IMR-90 (cell line): ENCODE measurements at regions not wholly inside any gene's neighbourhood (a gene's known extent, or its start where the extent isn't known, plus 50 kb on each side); places are given as distances from the start of the nearest gene placed in this dataset.

Source experiments
- ATAC-seq: fragments of 200-7000 bp; cut with Tn5 transposase; 2 replicates; pipeline ENCODE4 v1.9.1; 2020; ENCODE audit warnings: low read depth, mild to moderate bottlenecking, moderate library complexity
- BruUV-seq: library from RNA; stranded (reverse); fragments of 400-500 nt; replicated peaks from 2 replicates; lab custom pipeline; 2021; lab: Mats Ljungman, UMichigan
- CTCF ChIA-PET: fragments of 300-600 bp; formaldehyde crosslinking; extraction: SDS; loops from one replicate; lab custom pipeline; 2021; ENCODE audit warnings: antibody characterized with exemption; lab: Yijun Ruan, JAX
- POLR2A ChIA-PET: fragments of 300-600 bp; sonication (Branson Sonifier 250); formaldehyde crosslinking; loops from one replicate; lab custom pipeline; 2022; ENCODE audit warnings: antibody characterized with exemption; ENCODE audit not compliant: unreplicated experiment; lab: Charles Lee
- DNase-seq: peaks from one replicate; pipeline ENCODE4 v3.0.0; 2013
- H2AFZ ChIP-seq: replicated peaks from 2 replicates; pipeline ENCODE3; 2013; ENCODE audit warnings: low read length, mild to moderate bottlenecking; ENCODE audit not compliant: poor library complexity
- H2AK5ac ChIP-seq: 2 replicates; pipeline ENCODE4 v1.6.1; 2013; ENCODE audit warnings: low read depth, low read length, inconsistent platforms
- H2AK9ac ChIP-seq: replicated peaks from 2 replicates; pipeline ENCODE3; 2013; ENCODE audit warnings: mild to moderate bottlenecking, low read depth, low read length, moderate library complexity; ENCODE audit not compliant: poor library complexity
- H2BK120ac ChIP-seq: 2 replicates; pipeline ENCODE4 v1.6.1; 2013; ENCODE audit warnings: low read depth, low read length, inconsistent platforms
- H2BK15ac ChIP-seq: 3 replicates; pipeline ENCODE4 v1.6.1; 2013; ENCODE audit warnings: low read depth, low read length, inconsistent platforms
- H2BK20ac ChIP-seq: 2 replicates; pipeline ENCODE4 v1.6.1; 2013; ENCODE audit warnings: low read depth, mild to moderate bottlenecking, inconsistent platforms, low read length, moderate library complexity
- H2BK5ac ChIP-seq: 2 replicates; pipeline ENCODE4 v1.6.1; 2013; ENCODE audit warnings: mild to moderate bottlenecking, low read depth, low read length, inconsistent platforms; ENCODE audit not compliant: poor library complexity, severe bottlenecking
- H3K14ac ChIP-seq: replicated peaks from 2 replicates; pipeline ENCODE4 v1.6.1; 2013; ENCODE audit warnings: low read depth, low read length, inconsistent platforms
- H3K18ac ChIP-seq: 2 replicates; pipeline ENCODE4 v1.6.1; 2013; ENCODE audit warnings: low read depth, low read length, control low read depth
- H3K23ac ChIP-seq: 2 replicates; pipeline ENCODE4 v1.6.1; 2013; ENCODE audit warnings: low read depth, low read length, inconsistent platforms
- H3K27ac ChIP-seq: 2 replicates; pipeline ENCODE4 v1.5.1; 2013; ENCODE audit warnings: mild to moderate bottlenecking, control low read depth, low read length; ENCODE audit not compliant: insufficient read depth
- H3K27me3 ChIP-seq: 2 replicates; pipeline ENCODE4 v1.6.1; 2013; ENCODE audit warnings: low read length; ENCODE audit not compliant: control insufficient read depth, insufficient read depth
- H3K36me3 ChIP-seq: 2 replicates; pipeline ENCODE4 v1.6.1; 2013; ENCODE audit warnings: low read length, mixed read lengths; ENCODE audit not compliant: control insufficient read depth, insufficient read depth
- H3K4ac ChIP-seq: 2 replicates; pipeline ENCODE4 v1.6.1; 2013; ENCODE audit warnings: low read depth, low read length, inconsistent platforms
- H3K4me1 ChIP-seq: 2 replicates; pipeline ENCODE4 v1.6.1; 2013; ENCODE audit warnings: low read length, mixed read lengths; ENCODE audit not compliant: control insufficient read depth, insufficient read depth
- H3K4me2 ChIP-seq: 2 replicates; pipeline ENCODE4 v1.6.1; 2013; ENCODE audit warnings: low read depth, mild to moderate bottlenecking, control low read depth, low read length, moderate library complexity
- H3K4me3 ChIP-seq: 2 replicates; pipeline ENCODE4 v1.5.1; 2013; ENCODE audit warnings: low read depth, mild to moderate bottlenecking, control low read depth, low read length, moderate library complexity; ENCODE audit not compliant: insufficient read depth
- H3K56ac ChIP-seq: 2 replicates; pipeline ENCODE4 v1.6.1; 2013; ENCODE audit warnings: low read length, inconsistent platforms; ENCODE audit not compliant: insufficient read depth; ENCODE audit errors: extremely low read depth
- H3K79me1 ChIP-seq, 2 experiments: 2 replicates each; pipeline ENCODE4 v1.6.1; 2013; ENCODE audit warnings: low read length in 2 of 2, inconsistent platforms in 1 of 2, low read depth in 1 of 2
- H3K9ac ChIP-seq: 2 replicates; pipeline ENCODE4 v1.6.1; 2013; ENCODE audit warnings: low read depth, low read length, control low read depth
- H3K9me1 ChIP-seq: 2 replicates; pipeline ENCODE4 v1.6.1; 2013; ENCODE audit warnings: low read length, inconsistent platforms; ENCODE audit not compliant: insufficient read depth
- H3K9me3 ChIP-seq: 2 replicates; pipeline ENCODE4 v1.6.1; 2013; ENCODE audit warnings: low read length; ENCODE audit not compliant: control insufficient read depth, insufficient read depth
- H4K20me1 ChIP-seq: 2 replicates; pipeline ENCODE4 v1.6.1; 2013; ENCODE audit warnings: low read length, inconsistent platforms; ENCODE audit not compliant: insufficient read depth
- H4K5ac ChIP-seq: 2 replicates; pipeline ENCODE4 v1.6.1; 2013; ENCODE audit warnings: mild to moderate bottlenecking, low read depth, low read length, control low read depth
- H4K8ac ChIP-seq, 2 experiments: 2 replicates each; pipeline ENCODE4 v1.6.1; 2013; ENCODE audit warnings: low read depth in 2 of 2, low read length in 2 of 2, control low read depth in 1 of 2, inconsistent platforms in 1 of 2
- H4K91ac ChIP-seq: 2 replicates; pipeline ENCODE4 v1.6.1; 2013; ENCODE audit warnings: low read depth, low read length, inconsistent platforms; ENCODE audit not compliant: insufficient read depth
- BHLHE40 ChIP-seq: fragments of 150-350 bp; IDR thresholded peaks from 2 replicates; pipeline ENCODE4 v1.6.1; 2016; ENCODE audit warnings: mild to moderate bottlenecking, low read depth, low read length
- CEBPB ChIP-seq: IDR thresholded peaks from 2 replicates; pipeline ENCODE4 v1.6.1; 2012; ENCODE audit warnings: low read depth, low read length, improper control_type of control experiment
- CHD1 ChIP-seq: IDR thresholded peaks from 2 replicates; pipeline ENCODE4 v1.6.1; 2012; ENCODE audit warnings: low read depth, low read length, improper control_type of control experiment
- CTCF ChIP-seq: conservative IDR thresholded peaks from 2 replicates; pipeline ENCODE4 v1.5.1; 2012; ENCODE audit warnings: mild to moderate bottlenecking, low read depth, low read length, improper control_type of control experiment
- ELK1 ChIP-seq: fragments of 150-350 bp; IDR thresholded peaks from 2 replicates; pipeline ENCODE4 v1.6.1; 2016; ENCODE audit warnings: low read depth, mild to moderate bottlenecking, low read length, moderate library complexity, borderline replicate concordance
- FOS ChIP-seq: fragments of 150-350 bp; IDR thresholded peaks from 2 replicates; pipeline ENCODE4 v1.6.1; 2016; ENCODE audit warnings: low read depth, low read length
- MAZ ChIP-seq: IDR thresholded peaks from 2 replicates; pipeline ENCODE4 v1.6.1; 2012; ENCODE audit warnings: low read depth, mild to moderate bottlenecking, low read length, improper control_type of control experiment, moderate library complexity, borderline replicate concordance
- MXI1 ChIP-seq: IDR thresholded peaks from 2 replicates; pipeline ENCODE4 v1.6.1; 2012; ENCODE audit warnings: low read depth, mild to moderate bottlenecking, low read length, moderate library complexity, borderline replicate concordance
- NFE2L2 ChIP-seq: fragments of 150-350 bp; IDR thresholded peaks from 2 replicates; pipeline ENCODE4 v1.6.1; 2016; ENCODE audit warnings: low read depth, mild to moderate bottlenecking, low read length
- RCOR1 ChIP-seq: IDR thresholded peaks from 2 replicates; pipeline ENCODE4 v1.6.1; 2012; ENCODE audit warnings: mild to moderate bottlenecking, low read length, improper control_type of control experiment; ENCODE audit not compliant: insufficient replicate concordance
- RFX5 ChIP-seq: IDR thresholded peaks from 2 replicates; pipeline ENCODE4 v1.8.0; 2012; ENCODE audit warnings: low read depth, mild to moderate bottlenecking, low read length, moderate library complexity
- WGBS, 2 experiments: methylation state at CpG; one replicate each; pipeline versions ENCODE4 v1.1.5 to v1.1.7; 2013; ENCODE audit warnings: missing lambda C conversion rate in 2 of 2; ENCODE audit not compliant: insufficient read length in 1 of 2; ENCODE audit errors: extremely low coverage in 2 of 2; 5-methylcytosine and 5-hydroxymethylcytosine counted together
- dilution Hi-C: fragments of 300-500 bp; cut with HindIII; formaldehyde crosslinking; loops from one replicate; pipeline ENCODE4 v1.14.3; 2018; ENCODE audit warnings: low sequenced_read_pairs; ENCODE audit not compliant: unreplicated experiment
- in situ Hi-C: fragments of 300-500 bp; cut with MboI; formaldehyde crosslinking; loops from 3 replicates; pipeline ENCODE4 v1.14.3; 2019; ENCODE audit warnings: low sequenced_read_pairs, inconsistent platforms, mixed read lengths
- intact Hi-C: fragments of 100-400 bp; cut with micrococcal nuclease; formaldehyde crosslinking; loops from 2 replicates; pipeline ENCODE4 v1.10.0; 2022

GRCh38 chr18:38494065-38494464 lies 928.5 kb upstream of the CELF4 start:
- Histone ChIP-seq H3K14ac (no peak overlapping the region), H3K36me3 (no peaks in the 10 kb centered on the region), H4K20me1 (no peaks in the 10 kb centered on the region), H3K4ac (no peak overlapping the region), H4K5ac (no peak overlapping the region), H3K56ac (no peak overlapping the region), H2BK20ac (no peak overlapping the region), H2BK15ac (no peak overlapping the region), H3K9me1 (no peaks in the 10 kb centered on the region), H3K9ac (no peak overlapping the region), H3K4me3 (no peak overlapping the region), H4K91ac (no peak overlapping the region), H3K79me1 (no peaks in the 10 kb centered on the region), H4K8ac (no peak overlapping the region), H3K27me3 (no peaks in the 10 kb centered on the region), H3K23ac (no peak overlapping the region), H3K18ac (no peak overlapping the region), H2AK5ac (no peak overlapping the region), H2BK120ac (no peak overlapping the region), H3K9me3 (peaks cover 4% of the 10 kb centered on the region; the same call in 1 of the 2 replicates), H2BK5ac (no peak overlapping the region), H3K27ac (no peak overlapping the region), H3K4me1 (no peaks in the 10 kb centered on the region), H2AK9ac (no peak overlapping the region), H3K4me2 (no peak overlapping the region), H2AFZ (no peak overlapping the region)
- DNase-seq (no peak), ATAC-seq (no peak)
- WGBS, 2 experiments, result 0% methylated on average over 1 of the region's 2 CpGs; no CpG with 5 or more reads in 1 of the 2 experiments
- TF ChIP-seq BHLHE40, result no peak
- no peak for TF ChIP-seq ELK1
- TF ChIP-seq MXI1, result no peak
- no peak for TF ChIP-seq RFX5
- no peak for TF ChIP-seq MAZ
- no peak for TF ChIP-seq NFE2L2
- TF ChIP-seq CHD1, result no peak
- no peak for TF ChIP-seq CEBPB
- TF ChIP-seq CTCF, result no peak
- TF ChIP-seq RCOR1, result no peak
- no peak for TF ChIP-seq FOS
- dilution Hi-C loops (no loop called here), intact Hi-C loops (no loop called here), in situ Hi-C loops (no loop called here)
- POLR2A ChIA-PET, result no interaction called here
- BruUV-seq, result no TSS peak
- CTCF ChIA-PET, result no interaction called here
